ENCODE measurements at regions not wholly inside any gene's neighbourhood (a gene's known extent, or its start where the extent isn't known, plus 50 kb on each side); places are given as distances from the start of the nearest gene placed in this dataset.

DNA sequence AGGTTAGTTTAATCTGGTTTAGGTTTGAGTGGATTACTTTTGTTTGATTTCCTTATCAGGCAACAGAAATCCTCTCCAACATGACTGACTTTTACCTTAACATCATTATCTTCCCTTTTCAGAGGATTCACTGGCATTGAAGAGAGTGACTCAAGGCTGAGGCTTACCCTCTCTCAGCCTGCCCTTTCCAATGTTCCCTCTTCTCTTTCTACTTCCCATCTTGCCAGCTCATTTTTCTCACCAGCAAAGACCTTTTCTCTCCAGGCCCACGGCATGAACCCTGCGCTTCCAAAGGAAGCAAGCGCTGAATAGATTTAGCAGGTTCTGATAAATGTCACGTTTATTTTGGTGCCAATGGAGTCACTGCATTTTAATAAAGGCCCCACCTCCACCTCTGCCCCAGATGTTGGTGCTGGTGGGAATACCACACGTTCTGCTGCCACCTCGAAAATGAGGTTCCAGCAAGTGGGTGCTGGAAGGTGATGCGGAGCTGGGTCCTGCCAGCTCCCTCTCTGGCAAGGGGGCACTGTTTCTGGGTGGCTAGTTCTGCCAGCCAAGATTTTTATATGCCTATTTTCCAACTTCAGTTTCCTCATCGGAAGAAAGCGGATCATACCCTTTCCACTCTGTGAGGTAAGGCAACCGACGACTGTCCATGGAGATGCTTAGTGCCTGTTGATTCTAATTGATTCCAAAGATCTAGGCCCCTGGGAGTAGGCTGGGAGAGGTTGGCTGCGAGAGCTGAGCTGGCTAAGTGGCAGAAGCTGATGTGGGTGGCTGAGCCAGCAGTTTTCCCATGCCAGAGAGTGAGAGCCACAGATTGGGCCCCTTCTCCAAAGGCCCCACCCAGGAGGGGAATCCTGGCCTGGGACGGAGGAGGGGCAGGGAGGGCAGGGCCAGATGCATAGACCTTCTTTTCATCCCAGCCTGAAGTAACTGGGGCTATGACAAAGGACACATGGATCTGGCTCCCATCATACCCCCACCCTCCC, 87.7 kb upstream of the MAFB start:
- H3K4me3 ChIP-seq (ENCODE audit: low read length), result no peak overlapping the region
- TF ChIP-seq ZNF274 (IDR thresholded peaks at IDR 0.05; ENCODE audit: low read depth, low read length), result no peak

DNA sequence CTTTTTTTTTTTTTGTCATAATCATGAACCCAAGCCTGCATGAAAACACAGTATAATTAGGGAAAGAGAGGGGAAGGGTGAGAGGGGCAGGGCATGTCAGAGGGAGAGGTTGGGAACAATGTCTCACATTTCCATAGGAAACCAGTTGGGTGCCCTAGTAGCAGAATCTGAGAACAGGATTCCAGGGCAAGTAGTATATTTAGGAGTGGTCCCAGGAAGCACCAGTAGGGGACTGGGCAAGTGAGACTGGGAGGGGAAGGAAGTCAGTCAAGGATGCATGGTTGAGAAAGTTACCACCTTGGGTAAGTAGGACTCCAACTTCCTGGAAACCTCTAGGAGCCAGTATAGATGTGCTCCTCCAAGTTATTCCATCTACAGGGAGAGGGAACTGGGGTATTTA, 88.6 kb upstream of the MAFB start:
- no peak overlapping the region for H3K4me3 ChIP-seq (ENCODE audit: low read length)
- no peak for TF ChIP-seq ZNF274 (IDR thresholded peaks at IDR 0.05; ENCODE audit: low read depth, low read length)

DNA sequence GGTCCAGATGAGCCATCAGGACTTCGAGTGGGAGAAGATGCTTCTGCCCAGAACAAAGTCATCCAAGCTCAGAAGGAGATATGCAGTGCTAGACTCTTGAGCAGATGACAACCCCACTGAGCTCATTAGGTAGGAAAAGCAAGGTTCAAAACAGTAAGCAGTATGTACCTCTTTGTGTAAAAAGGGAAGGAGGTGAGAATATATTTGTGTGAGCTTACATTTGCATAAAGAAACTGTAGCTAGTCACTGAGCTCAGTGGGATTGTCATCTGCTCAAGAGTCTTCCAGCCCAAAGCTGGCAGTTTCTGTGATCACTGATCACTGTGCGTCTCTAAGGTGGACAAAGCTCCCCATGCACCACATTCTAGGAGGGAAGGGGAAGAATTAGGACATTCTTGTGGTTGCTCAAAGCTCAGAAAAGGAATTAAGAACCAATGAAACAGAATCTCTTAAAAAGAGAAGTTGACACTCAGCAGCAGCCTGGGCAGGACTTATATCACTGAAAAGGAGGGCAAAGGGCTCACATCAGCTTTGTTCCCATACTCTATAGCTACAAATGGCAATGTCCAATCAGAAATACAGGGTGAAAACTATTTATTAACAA, 90.0 kb upstream of the MAFB start:
- TF ChIP-seq ZNF274 (IDR thresholded peaks at IDR 0.05; ENCODE audit: low read depth, low read length), result no peak

DNA sequence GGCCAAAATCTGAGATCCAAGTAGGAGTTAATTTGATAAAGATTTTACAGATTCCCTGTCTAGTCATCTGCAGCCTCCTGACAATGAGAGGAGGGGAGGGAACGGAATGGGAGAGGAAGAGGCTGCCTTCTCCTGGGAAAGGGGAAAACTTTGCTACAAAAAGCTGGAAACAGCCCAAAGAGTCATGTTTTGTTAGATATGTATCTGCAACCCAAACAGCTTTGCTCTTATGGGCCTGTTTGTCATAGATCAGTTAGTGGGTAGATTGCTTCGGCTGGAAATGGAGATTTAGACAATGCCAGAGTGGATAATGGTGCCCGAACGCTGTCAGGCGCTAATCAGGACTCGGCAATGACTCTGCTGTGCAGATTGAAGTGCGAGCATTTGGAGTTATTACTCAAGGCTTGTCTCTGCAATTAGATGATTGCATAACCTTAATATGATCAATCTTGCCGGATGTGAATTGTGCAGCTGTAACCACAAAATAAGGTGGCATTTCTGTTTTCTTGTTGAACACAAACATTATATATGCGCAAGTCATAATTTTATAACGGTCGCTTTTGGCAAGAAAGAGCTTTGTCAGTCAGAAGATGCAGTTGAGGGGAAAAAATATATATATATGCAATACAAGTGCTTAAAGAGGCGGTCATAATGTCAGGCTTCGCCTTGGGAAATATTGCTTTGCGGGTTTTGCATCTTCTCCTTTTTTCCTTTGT, 92.4 kb upstream of the MAFB start:
- H3K4me3 ChIP-seq (ENCODE audit: low read length), result no peak overlapping the region
- TF ChIP-seq ZNF274 (IDR thresholded peaks at IDR 0.05; ENCODE audit: low read depth, low read length), result no peak

More for the DNA sequence above, 90.0 kb upstream of the MAFB start:
- no peak overlapping the region for H3K4me3 ChIP-seq (ENCODE audit: low read length)

DNA sequence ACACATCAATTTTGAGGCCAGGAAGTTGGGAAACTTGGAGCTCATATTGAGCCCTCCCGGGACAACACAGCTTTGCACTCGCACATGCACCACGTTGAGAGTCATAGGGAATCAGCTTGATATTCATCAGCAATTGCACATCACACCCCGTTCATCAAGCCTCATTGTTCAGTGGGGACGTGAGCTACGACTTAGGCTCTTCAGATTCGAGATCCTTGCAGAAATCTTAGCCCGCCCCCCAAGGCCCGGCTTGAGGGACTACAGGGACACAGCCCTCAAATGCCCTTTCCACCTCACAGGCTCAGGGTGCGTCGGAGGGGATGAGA, 93.0 kb upstream of the MAFB start:
- no peak overlapping the region for H3K4me3 ChIP-seq (ENCODE audit: low read length)
- no peak for TF ChIP-seq ZNF274 (IDR thresholded peaks at IDR 0.05; ENCODE audit: low read depth, low read length)

DNA sequence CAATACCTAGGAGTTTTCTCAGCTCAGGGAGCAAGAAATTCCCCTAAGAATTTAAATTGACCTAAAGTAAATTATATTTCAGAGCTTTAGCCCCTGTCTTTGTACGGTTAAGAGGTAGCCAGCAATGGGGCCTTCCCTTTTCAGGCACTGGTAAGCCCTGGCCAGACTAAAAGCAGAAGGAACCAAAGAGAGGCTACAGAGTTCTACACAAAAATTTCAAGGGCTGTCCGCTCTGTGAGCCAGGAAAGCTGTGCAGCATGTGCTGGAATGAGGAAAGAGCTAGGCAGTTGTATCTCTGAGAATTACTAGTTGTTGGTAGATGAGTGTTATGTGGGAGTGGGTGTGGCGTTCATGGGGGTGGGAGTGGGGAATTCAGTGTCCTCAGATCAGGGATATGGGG, 96.3 kb upstream of the MAFB start:
- H3K4me3 ChIP-seq (ENCODE audit: low read length), result no peak overlapping the region
- TF ChIP-seq ZNF274 (IDR thresholded peaks at IDR 0.05; ENCODE audit: low read depth, low read length), result no peak

DNA sequence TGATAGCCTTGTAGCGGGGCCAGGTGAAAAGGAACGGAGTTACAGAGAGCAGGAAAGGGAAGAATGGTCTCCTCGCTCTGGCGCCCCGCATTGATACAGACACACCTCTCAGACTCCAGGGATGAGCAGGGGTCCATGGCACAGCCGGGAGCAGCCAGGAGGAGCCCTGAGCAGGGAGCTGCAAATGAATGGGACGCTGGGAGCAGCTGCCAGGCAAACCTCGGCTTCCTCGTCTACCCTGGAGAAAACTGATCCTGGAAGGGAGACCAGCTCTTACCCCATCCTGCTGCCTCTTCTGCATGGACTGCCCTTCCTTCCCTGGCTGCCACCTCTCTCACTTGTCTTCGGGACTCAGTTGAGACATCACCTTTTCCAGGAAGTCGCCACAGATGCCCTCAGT, 97.3 kb upstream of the MAFB start:
- H3K4me3 ChIP-seq (ENCODE audit: low read length), result no peak overlapping the region
- no peak for TF ChIP-seq ZNF274 (IDR thresholded peaks at IDR 0.05; ENCODE audit: low read depth, low read length)

DNA sequence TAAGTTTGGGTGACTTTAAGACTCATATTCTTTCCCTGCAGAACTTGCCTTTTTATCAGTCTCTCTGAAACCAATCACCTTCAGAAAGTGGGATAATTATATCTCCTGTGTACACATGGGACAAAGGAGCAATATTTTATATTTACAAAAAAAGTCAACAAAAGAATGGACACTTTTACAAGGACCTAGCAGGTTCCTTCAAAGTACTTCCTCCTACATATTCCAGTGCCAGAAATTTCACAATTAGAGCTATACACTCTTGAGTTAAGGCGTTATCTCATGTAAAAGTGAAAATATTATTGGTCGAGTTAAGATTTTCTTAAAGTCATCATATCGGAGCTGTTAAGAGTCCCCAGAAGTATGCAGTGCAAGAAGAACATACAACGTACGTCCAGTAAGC, 98.9 kb upstream of the MAFB start:
- TF ChIP-seq ZNF274 (IDR thresholded peaks at IDR 0.05; ENCODE audit: low read depth, low read length), result no peak
- H3K4me3 ChIP-seq (ENCODE audit: low read length), result no peak overlapping the region

DNA sequence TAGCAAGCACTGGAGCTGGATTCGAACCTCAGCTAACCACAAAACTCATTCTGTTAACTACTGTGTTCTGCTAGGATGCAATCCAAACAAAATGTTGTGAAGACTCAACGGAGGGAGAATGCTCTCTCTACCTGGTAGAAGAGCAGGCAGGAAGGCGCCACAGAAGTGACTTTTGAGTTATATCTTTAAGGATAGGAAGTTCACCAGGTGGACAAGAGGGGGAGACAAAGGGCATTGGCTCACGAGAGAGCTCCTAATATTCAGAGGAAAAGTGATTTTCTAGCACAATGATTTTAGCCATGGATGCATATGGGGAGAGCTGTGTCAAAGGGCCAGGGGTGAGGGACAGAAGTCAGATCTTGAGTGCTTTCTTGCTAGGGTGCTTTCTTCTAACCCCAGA, 108.4 kb upstream of the MAFB start:
- TF ChIP-seq ZNF274 (IDR thresholded peaks at IDR 0.05; ENCODE audit: low read depth, low read length), result no peak
- H3K4me3 ChIP-seq (ENCODE audit: low read length), result no peak overlapping the region

DNA sequence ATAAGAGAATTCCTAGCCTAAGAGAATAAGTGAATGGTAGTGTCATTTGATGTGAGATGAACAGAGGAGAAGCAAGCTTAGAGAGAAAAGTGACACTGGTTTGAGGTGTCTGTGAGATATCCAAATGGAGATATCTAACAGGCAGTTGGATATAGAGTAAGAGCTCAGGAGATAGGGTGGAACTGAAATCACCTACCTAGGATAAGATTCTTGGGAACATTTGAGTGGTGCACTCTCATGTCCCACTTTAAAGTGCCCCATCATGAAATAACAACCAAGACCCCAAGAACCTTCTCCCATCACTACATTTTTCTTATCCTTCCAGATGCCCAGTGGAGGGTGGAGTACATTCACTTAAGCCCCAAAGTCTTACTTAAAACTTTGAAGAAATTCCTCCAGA, 109.0 kb upstream of the MAFB start:
- no peak for TF ChIP-seq ZNF274 (IDR thresholded peaks at IDR 0.05; ENCODE audit: low read depth, low read length)
- no peak overlapping the region for H3K4me3 ChIP-seq (ENCODE audit: low read length)

DNA sequence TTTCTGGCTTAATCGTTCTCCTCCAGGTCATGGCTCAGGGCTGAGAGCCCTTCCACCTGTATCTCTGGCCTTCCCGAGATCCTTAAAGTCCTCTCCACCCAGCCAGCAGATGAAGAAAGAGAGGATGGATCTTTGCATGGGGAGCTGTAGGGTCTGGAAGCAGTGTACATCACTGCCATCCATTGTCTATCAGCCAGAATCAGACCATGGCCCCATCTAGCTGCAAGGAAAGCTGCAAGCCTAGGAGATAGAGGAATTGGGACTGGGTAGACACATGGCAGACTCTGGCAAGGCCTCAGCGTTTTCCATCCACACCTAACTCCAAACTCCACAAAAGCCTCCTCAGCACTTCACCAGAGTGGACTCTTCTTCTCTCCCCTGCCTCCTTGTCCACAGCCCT, 113.8 kb upstream of the MAFB start:
- H3K4me3 ChIP-seq (ENCODE audit: low read length), result no peak overlapping the region
- no peak for TF ChIP-seq ZNF274 (IDR thresholded peaks at IDR 0.05; ENCODE audit: low read depth, low read length)

DNA sequence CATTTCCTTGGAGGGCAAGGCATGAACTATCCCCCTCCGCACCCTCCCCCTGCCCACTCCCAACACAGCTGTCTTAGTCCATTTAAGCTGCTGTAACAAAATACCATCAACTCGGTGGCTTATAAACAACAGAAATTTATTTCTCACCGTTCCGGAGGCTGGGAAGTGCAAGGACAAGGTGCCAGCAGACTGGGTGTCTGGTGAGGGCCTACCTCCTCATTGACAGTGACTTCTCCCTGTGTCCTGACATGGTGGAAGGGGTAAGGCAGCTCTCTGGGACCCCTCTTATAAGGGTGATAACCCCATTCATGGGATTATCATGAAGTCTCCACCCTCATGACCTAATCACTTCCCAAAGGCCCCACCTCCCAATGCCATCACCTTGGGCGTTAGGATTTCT, 114.3 kb upstream of the MAFB start:
- H3K4me3 ChIP-seq (ENCODE audit: low read length), result no peak overlapping the region
- no peak for TF ChIP-seq ZNF274 (IDR thresholded peaks at IDR 0.05; ENCODE audit: low read depth, low read length)

DNA sequence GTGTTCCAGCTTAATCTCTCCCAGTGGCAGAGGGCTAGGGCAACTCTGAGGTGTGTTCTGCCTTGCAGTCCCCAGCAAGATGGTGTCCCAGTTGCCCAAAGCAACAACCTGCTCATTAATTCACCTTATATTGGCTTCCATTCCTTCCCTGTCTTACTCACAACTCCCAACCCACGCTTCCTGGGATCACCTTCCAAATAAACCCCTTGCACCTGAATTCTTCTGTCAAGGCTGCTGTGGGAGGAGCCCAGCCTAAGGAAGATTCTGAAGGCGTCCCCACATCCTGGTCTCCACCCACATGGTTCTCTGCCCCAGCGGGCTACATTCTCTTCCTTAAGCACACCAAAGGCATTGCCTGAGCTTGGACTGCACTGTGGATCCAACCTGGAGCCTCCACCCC, 116.6 kb upstream of the MAFB start:
- no peak overlapping the region for H3K4me3 ChIP-seq (ENCODE audit: low read length)
- no peak for TF ChIP-seq ZNF274 (IDR thresholded peaks at IDR 0.05; ENCODE audit: low read depth, low read length)

DNA sequence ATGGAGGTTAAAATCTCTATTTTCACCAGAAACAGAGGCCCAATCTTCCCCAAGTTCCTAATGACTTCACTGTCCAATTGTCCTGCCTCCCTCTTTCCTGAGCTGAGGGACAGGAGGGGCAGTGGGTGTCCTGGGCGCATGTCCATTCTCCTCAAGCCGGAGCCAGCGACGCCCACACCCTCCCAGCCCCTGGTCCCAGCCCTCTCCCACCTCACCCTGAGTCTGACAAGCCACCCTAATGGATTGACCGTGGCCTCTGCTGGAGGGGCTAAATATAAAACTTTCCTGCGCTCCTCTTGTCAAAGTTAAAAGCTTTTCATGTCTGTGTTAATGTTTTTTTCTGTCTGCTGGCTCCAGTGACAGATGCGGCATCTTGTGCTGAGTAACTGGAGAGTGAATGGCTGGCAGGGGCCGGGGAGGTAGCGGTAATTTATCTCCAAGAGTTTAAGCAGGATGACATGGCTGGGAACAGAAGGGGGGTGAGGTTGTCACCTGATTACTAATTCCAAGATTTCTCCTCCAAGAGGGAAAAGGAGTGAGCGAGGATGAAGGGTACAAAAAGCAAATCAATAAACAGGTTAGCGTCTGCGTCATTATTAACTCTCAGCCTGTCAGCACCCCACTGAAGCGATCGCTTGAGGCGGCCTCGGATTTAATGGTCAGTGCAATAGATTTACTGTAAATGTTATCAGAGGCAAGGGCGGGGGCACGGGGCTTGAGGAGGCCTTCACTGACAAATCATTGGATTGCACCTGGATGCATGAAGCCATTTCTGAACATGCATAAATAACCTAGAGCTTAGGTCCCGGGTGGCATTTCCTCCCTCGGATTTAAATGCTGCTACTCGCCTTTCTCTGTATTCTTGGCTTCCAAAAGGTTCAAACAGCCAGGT, 118.1 kb upstream of the MAFB start:
- H3K4me3 ChIP-seq (ENCODE audit: low read length), result no peak overlapping the region
- no peak for TF ChIP-seq ZNF274 (IDR thresholded peaks at IDR 0.05; ENCODE audit: low read depth, low read length)

Data from GM08714 (cell line).